HG02678 (cell line): ENCODE measurements at regions not wholly inside any gene's neighbourhood (a gene's known extent, or its start where the extent isn't known, plus 50 kb on each side); places are given as distances from the start of the nearest gene placed in this dataset.
A peak's percentile ranks its signal among the peaks of the same experiment; 100 is the strongest.

Experiments used
- ATAC-seq: cut with Tn5 transposase; IDR thresholded peaks from one replicate; pipeline ENCODE4 v1.9.1; 2021; ENCODE audit warnings: mild to moderate bottlenecking, moderate library complexity; ENCODE audit not compliant: unreplicated experiment

GRCh38 chr13:44271473-44271872 lies 102.2 kb upstream of the SERP2 start:
- no peak for ATAC-seq

- no peak for ATAC-seq
Measured at GRCh38 chr13:44271915-44272341, 101.7 kb upstream of the SERP2 start.

- no peak for ATAC-seq
Measured at GRCh38 chr13:44272692-44273091, 100.9 kb upstream of the SERP2 start.

GRCh38 chr13:44273216-44273615 lies 100.4 kb upstream of the SERP2 start:
- no peak for ATAC-seq

GRCh38 chr13:44273991-44274770 lies 99.4 kb upstream of the SERP2 start:
- peak; percentile 92 for ATAC-seq

GRCh38 chr13:44274771-44275205 lies 98.8 kb upstream of the SERP2 start:
- ATAC-seq: no peak

- no peak for ATAC-seq
Measured at GRCh38 chr13:44275381-44275780, 98.2 kb upstream of the SERP2 start.

GRCh38 chr13:44276061-44276460 lies 97.6 kb upstream of the SERP2 start:
- no peak for ATAC-seq

GRCh38 chr13:44277459-44277858 lies 96.2 kb upstream of the SERP2 start:
- ATAC-seq: no peak

GRCh38 chr13:44278166-44278565 lies 95.5 kb upstream of the SERP2 start:
- ATAC-seq: no peak

GRCh38 chr13:44280456-44280855 lies 93.2 kb upstream of the SERP2 start:
- no peak for ATAC-seq

- ATAC-seq: no peak
Measured at GRCh38 chr13:44281252-44282000, 92.2 kb upstream of the SERP2 start.

GRCh38 chr13:44283600-44283999 lies 90.0 kb upstream of the SERP2 start:
- ATAC-seq: no peak

GRCh38 chr13:44287958-44288357 lies 85.7 kb upstream of the SERP2 start:
- no peak for ATAC-seq

- no peak for ATAC-seq
Measured at GRCh38 chr13:44292545-44292944, 81.1 kb upstream of the SERP2 start.

GRCh38 chr13:44293374-44293773 lies 80.2 kb upstream of the SERP2 start:
- ATAC-seq: no peak

- ATAC-seq: no peak
Measured at GRCh38 chr13:44293908-44294735, 79.5 kb upstream of the SERP2 start.

GRCh38 chr13:44294876-44295275 lies 78.7 kb upstream of the SERP2 start:
- no peak for ATAC-seq

GRCh38 chr13:44296856-44297255 lies 76.8 kb upstream of the SERP2 start:
- ATAC-seq: no peak

- no peak for ATAC-seq
Measured at GRCh38 chr13:44298314-44298713, 75.3 kb upstream of the SERP2 start.
